GM23338 (cell line): ENCODE measurements at regions not wholly inside any gene's neighbourhood (a gene's known extent, or its start where the extent isn't known, plus 50 kb on each side); places are given as distances from the start of the nearest gene placed in this dataset.

ENCODE experiments used
- ATAC-seq: fragments of 200-7000 bp; cut with Tn5 transposase; 3 replicates; pipeline ENCODE4 v1.9.1; 2020
- DNase-seq: peaks from one replicate; pipeline ENCODE4 v3.0.0-alpha.2; 2015; ENCODE audit warnings: low spot score
- H2AFZ ChIP-seq: fragments of 200-600 bp; sonication (generic); 2 replicates; pipeline ENCODE4 v1.8.0; 2016; ENCODE audit warnings: antibody characterized with exemption, mild to moderate bottlenecking, moderate library complexity
- H3F3A ChIP-seq: fragments of 200-600 bp; sonication (generic); replicated peaks from 2 replicates; pipeline ENCODE4 v1.8.0; 2017; ENCODE audit warnings: antibody characterized with exemption, mixed run types, low read depth
- H3K27ac ChIP-seq: fragments of 200-600 bp; sonication (generic); 2 replicates; pipeline ENCODE4 v1.6.1; 2016; ENCODE audit warnings: low read depth
- H3K27me3 ChIP-seq: fragments of 200-600 bp; sonication (generic); 2 replicates; pipeline ENCODE4 v1.8.0; 2016; ENCODE audit warnings: mild to moderate bottlenecking, mixed run types, moderate library complexity; ENCODE audit not compliant: insufficient read depth
- H3K36me3 ChIP-seq: fragments of 200-600 bp; sonication (generic); 2 replicates; pipeline ENCODE4 v1.8.0; 2016; ENCODE audit warnings: mild to moderate bottlenecking; ENCODE audit not compliant: insufficient read depth
- H3K4me1 ChIP-seq: fragments of 200-600 bp; sonication (generic); 2 replicates; pipeline ENCODE4 v1.8.0; 2016; ENCODE audit warnings: mild to moderate bottlenecking, moderate library complexity; ENCODE audit not compliant: insufficient read depth
- H3K4me2 ChIP-seq: fragments of 200-600 bp; sonication (generic); 2 replicates; pipeline ENCODE4 v1.7.1; 2017; ENCODE audit warnings: mixed run types
- H3K4me3 ChIP-seq: fragments of 200-600 bp; sonication (generic); 2 replicates; pipeline ENCODE4 v1.6.1; 2016; ENCODE audit warnings: mixed run types
- H3K79me2 ChIP-seq: fragments of 200-600 bp; sonication (generic); replicated peaks from 2 replicates; pipeline ENCODE4 v1.8.0; 2017; ENCODE audit warnings: mild to moderate bottlenecking; ENCODE audit not compliant: insufficient read depth
- H3K9me2 ChIP-seq: fragments of 200-600 bp; sonication (generic); 2 replicates; pipeline ENCODE4 v1.8.0; 2017; ENCODE audit not compliant: insufficient read depth
- H4K20me1 ChIP-seq: fragments of 200-600 bp; sonication (generic); replicated peaks from 2 replicates; pipeline ENCODE4 v1.8.0; 2017; ENCODE audit warnings: mild to moderate bottlenecking; ENCODE audit not compliant: insufficient read depth
- H3K27ac Mint-ChIP-seq: 2 replicates; pipeline ENCODE4 v1.8.0; 2020; ENCODE audit warnings: inconsistent platforms, mild to moderate bottlenecking, moderate library complexity, mixed read lengths
- H3K27me3 Mint-ChIP-seq: 3 replicates; pipeline ENCODE4 v1.8.0; 2022; ENCODE audit warnings: low read depth, mild to moderate bottlenecking, moderate library complexity, mixed read lengths, inconsistent platforms; ENCODE audit not compliant: insufficient read depth, poor library complexity
- H3K36me3 Mint-ChIP-seq: 3 replicates; pipeline ENCODE4 v1.8.0; 2021; ENCODE audit warnings: low read depth, mild to moderate bottlenecking, inconsistent platforms, moderate library complexity, mixed read lengths
- H3K4me1 Mint-ChIP-seq: 3 replicates; pipeline ENCODE4 v1.8.0; 2020; ENCODE audit warnings: mild to moderate bottlenecking, inconsistent platforms, mixed read lengths
- H3K4me3 Mint-ChIP-seq: 3 replicates; pipeline ENCODE4 v1.8.0; 2021; ENCODE audit warnings: moderate library complexity, mild to moderate bottlenecking, inconsistent platforms, mixed read lengths
- H3K9me3 Mint-ChIP-seq: 3 replicates; pipeline ENCODE4 v1.8.0; 2020; ENCODE audit warnings: moderate library complexity, mild to moderate bottlenecking, inconsistent platforms, mixed read lengths
- CREB1 ChIP-seq: fragments of 250-450 bp; sonication (Bioruptor Pico); IDR thresholded peaks from 2 replicates; pipeline ENCODE4 v1.5.0; 2020; ENCODE audit warnings: low read depth, mild to moderate bottlenecking, moderate library complexity
- CTCF ChIP-seq, 2 experiments: fragments of 200-600 bp in 1 of 2; sonication (generic) in 1 of 2; conservative IDR thresholded peaks; 2 replicates each; pipeline versions ENCODE4 v1.5.1 to v1.6.1; 2016 to 2017; ENCODE audit warnings: antibody characterized with exemption in 2 of 2, low read depth in 2 of 2, mild to moderate bottlenecking in 2 of 2, moderate library complexity in 1 of 2
- EZH2 ChIP-seq: fragments of 200-600 bp; sonication (generic); IDR thresholded peaks from one replicate; pipeline ENCODE4 v1.8.0; 2017; ENCODE audit warnings: antibody characterized with exemption, mild to moderate bottlenecking, low read depth; ENCODE audit not compliant: unreplicated experiment
- EZH2phosphoT487 ChIP-seq: fragments of 200-600 bp; sonication (generic); IDR thresholded peaks from one replicate; pipeline ENCODE4 v1.8.1; 2018; ENCODE audit warnings: antibody characterized with exemption; ENCODE audit not compliant: unreplicated experiment
- JUNB ChIP-seq: IDR thresholded peaks from one replicate; pipeline ENCODE4 v1.6.1; 2016; ENCODE audit warnings: antibody characterized with exemption; ENCODE audit not compliant: unreplicated experiment
- NANOG ChIP-seq: IDR thresholded peaks from 2 replicates; pipeline ENCODE4 v1.6.1; 2016; ENCODE audit warnings: antibody characterized with exemption, borderline replicate concordance
- POLR2AphosphoS5 ChIP-seq: IDR thresholded peaks from 2 replicates; pipeline ENCODE4 v1.6.1; 2016; ENCODE audit warnings: antibody characterized with exemption, low read depth
- STAT1 ChIP-seq: IDR thresholded peaks from one replicate; pipeline ENCODE4 v1.6.1; 2016; ENCODE audit warnings: antibody characterized with exemption; ENCODE audit not compliant: unreplicated experiment
- ZNF114 ChIP-seq: fragments of 250-450 bp; sonication (Bioruptor Pico); IDR thresholded peaks from 2 replicates; pipeline ENCODE4 v1.5.0; 2020; ENCODE audit warnings: mild to moderate bottlenecking, moderate library complexity
- ZNF331 ChIP-seq: fragments of 250-450 bp; sonication (Bioruptor Pico); IDR thresholded peaks from 2 replicates; pipeline ENCODE4 v1.5.0; 2020; ENCODE audit warnings: low read depth, mild to moderate bottlenecking, moderate library complexity
- ZNF462 ChIP-seq: fragments of 250-450 bp; sonication (Bioruptor Pico); IDR thresholded peaks from 2 replicates; pipeline ENCODE4 v1.5.0; 2020; ENCODE audit warnings: mild to moderate bottlenecking, moderate library complexity

- Mint-ChIP-seq H3K27ac (no peak overlapping the region), H3K27me3 (peaks cover 1% of the 10 kb centered on the region), H3K36me3 (no peaks in the 10 kb centered on the region), H3K9me3 (no peaks in the 10 kb centered on the region), H3K4me3 (no peak overlapping the region), H3K4me1 (peaks cover 5% of the 10 kb centered on the region; the same call in 2 of the 3 replicates)
- Histone ChIP-seq H3K27me3 (no peaks in the 10 kb centered on the region), H3K4me1 (no peaks in the 10 kb centered on the region), H3K4me2 (no peak overlapping the region), H3K79me2 (no peaks in the 10 kb centered on the region), H3K4me3 (no peak overlapping the region), H3F3A (no peaks in the 10 kb centered on the region), H3K36me3 (no peaks in the 10 kb centered on the region), H3K27ac (no peak overlapping the region), H4K20me1 (no peaks in the 10 kb centered on the region), H2AFZ (no peak overlapping the region), H3K9me2 (no peaks in the 10 kb centered on the region)
- ATAC-seq (no peak), DNase-seq (no peak)
- TF ChIP-seq CTCF (conservative IDR thresholded peaks at IDR 0.05; ENCODE audit: low read depth in 2 of 2) (no peak), ZNF114 (CRISPR knock-in tag) (no peak), EZH2phosphoT487 (no peak), CREB1 (CRISPR knock-in tag) (no peak), POLR2AphosphoS5 (no peak), JUNB (no peak), NANOG (no peak), STAT1 (no peak), ZNF331 (CRISPR knock-in tag) (no peak), ZNF462 (CRISPR knock-in tag) (no peak), EZH2 (no peak)
Measured at GRCh38 chr10:23999445-23999844, 209.5 kb upstream of the KIAA1217 start.
